Prostate gland (tissue), 2 donors: ENCODE measurements at regions not wholly inside any gene's neighbourhood (a gene's known extent, or its start where the extent isn't known, plus 50 kb on each side); places are given as distances from the start of the nearest gene placed in this dataset.

Experiments
- POLR2AphosphoS5 ChIP-seq: sonication (generic); formaldehyde crosslinking; IDR thresholded peaks from one replicate; pipeline ENCODE4 v1.6.1; 2017; ENCODE audit warnings: antibody characterized with exemption
- TF ChIP-seq, protein P1 (sequence below), 4 experiments: fragments of 200-600 bp in 2 of 4; fragments of 450-650 bp in 2 of 4; sonication (generic) in 2 of 4; IDR thresholded peaks; 1 replicate in 3 of 4; 2 replicates in 1 of 4; pipeline ENCODE4 v1.5.1; 2016 to 2019; ENCODE audit warnings: antibody characterized with exemption in 4 of 4, mild to moderate bottlenecking in 2 of 4, moderate library complexity in 2 of 4

DNA sequence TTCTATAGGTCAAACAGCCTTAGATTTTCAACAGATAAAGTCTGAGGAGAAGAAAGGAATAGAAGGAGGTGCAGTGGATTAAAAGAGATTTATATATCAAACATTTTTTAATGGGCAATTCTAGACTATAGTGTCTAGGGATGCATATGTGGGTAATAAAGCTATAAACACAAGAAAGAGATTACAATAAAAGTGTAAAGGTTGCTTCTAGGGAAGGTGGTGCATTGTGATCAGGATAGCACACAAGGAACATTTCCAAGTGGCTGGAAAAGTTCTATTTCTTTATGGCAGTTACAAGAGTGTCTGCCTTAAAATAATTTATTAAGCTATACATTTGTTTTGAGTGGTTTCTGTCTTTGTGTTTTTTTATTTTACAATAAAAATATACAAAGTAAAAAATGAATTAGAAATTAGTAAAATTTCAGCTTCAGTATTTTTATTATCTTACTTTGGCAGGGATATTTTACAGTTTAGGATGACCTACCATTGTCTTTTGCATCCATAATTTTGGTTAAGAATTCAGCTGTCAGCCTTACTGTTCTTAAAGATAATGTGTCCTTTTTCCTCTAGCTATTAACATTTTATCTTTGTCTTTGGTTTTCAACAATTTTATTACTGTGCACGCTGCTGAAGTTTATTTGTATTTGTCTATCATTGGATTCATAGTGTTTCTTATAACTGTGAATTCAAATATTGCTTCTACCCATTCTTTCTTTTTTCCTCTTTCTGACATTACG is 221.8 kb downstream of the LACC1 start:
- TF ChIP-seq, protein P1, sequence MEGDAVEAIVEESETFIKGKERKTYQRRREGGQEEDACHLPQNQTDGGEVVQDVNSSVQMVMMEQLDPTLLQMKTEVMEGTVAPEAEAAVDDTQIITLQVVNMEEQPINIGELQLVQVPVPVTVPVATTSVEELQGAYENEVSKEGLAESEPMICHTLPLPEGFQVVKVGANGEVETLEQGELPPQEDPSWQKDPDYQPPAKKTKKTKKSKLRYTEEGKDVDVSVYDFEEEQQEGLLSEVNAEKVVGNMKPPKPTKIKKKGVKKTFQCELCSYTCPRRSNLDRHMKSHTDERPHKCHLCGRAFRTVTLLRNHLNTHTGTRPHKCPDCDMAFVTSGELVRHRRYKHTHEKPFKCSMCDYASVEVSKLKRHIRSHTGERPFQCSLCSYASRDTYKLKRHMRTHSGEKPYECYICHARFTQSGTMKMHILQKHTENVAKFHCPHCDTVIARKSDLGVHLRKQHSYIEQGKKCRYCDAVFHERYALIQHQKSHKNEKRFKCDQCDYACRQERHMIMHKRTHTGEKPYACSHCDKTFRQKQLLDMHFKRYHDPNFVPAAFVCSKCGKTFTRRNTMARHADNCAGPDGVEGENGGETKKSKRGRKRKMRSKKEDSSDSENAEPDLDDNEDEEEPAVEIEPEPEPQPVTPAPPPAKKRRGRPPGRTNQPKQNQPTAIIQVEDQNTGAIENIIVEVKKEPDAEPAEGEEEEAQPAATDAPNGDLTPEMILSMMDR (IDR thresholded peaks at IDR 0.05) = no peak
- TF ChIP-seq POLR2AphosphoS5 = no peak
